DMS79 treated with DMSO at 0.1 percent for 48 hours (cell line): ENCODE measurements at regions not wholly inside any gene's neighbourhood (a gene's known extent, or its start where the extent isn't known, plus 50 kb on each side); places are given as distances from the start of the nearest gene placed in this dataset.

Experiments
- DNase-seq: peaks from one replicate; lab custom pipeline; 2025; lab: John Stamatoyannopoulos, UW

GRCh38 chr3:73296859-73297258, 235.4 kb downstream of the EBLN2 start:
- DNase-seq = no peak

DNA sequence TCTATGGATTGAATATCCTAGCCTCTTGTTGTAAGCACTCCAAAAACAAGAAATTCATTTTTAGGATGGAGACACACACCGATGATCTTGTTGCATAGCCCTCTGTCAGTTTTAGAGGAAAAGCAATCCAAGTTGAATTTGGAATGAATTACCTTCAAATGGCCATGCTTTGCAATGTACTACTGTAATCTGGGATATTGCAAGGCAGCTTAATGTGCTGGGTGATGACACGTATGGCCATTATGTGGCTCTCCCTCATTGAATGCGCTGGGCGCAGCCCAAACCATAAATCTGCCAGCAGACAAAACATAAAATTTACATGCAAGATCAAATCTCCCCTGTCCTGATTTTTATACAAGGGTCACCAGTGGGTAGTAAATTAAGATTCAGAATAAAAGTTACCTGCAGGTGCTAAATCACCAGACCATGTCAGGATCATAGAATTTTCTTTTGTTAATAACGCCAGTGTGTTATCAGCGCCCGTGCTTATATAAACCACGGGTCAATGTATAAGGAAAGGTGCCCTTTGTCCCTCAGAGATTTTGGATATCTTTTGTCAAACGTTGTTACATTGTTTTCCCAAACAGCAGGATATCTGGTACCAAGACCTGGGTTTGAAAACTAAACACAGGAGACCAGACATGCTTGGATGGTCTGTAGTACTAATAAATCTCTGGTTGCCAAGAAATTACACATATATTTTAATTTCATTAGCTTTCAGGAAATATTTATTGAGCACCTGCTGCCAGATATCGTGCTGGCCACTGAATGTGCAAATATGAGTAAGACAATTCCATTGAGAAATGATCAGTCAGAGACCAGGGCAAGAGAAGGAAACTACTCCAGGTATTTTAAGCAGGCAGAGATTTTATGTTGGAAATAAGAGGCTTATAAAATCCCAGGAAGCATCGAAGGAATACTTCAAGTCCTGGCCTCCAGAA, 237.1 kb downstream of the EBLN2 start:
- no peak for DNase-seq

DNA sequence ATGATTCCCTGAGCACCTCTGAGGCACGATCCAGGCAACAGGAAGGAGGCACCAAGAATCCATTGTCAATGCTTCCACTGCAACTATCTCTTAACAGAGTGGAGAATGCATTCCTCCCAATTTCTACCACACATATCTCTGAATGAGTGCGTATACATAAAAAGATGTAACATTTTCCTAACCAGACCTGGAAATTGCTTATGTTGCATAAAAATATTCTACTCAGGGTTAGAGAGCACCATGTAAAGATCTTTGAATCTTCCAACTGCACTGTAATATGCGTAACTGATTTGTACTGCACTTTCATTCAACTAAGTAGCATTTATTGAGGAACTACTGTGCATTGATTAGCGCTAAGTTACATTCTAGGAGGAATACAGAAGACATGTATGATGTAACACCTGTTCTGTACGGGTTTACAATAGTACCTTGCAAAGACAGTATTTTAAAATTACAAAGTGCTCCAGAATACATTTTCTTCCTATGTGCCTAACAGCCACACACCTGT, 237.8 kb downstream of the EBLN2 start:
- DNase-seq = no peak

- DNase-seq = no peak
Measured at GRCh38 chr3:73314151-73314951, 252.9 kb downstream of the EBLN2 start.

DNA sequence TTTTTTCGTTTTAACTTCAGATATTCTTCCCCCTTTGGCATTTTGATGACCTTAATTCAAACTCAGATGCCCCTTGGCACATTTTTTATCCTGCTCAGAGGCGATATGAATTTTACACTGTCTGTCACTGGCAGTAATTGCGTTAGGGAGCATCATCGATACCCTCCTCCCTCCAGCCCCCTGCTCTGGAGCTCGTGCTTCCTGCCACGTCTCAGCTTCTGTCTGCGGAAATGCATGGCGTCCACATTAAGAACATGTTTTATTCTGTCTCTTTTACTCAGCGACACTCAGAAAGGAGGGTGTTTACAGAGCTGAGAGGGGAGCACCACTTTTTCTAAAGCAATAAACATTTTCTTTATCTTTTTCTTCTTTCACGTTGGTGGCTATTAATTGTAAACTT, 254.2 kb downstream of the EBLN2 start:
- no peak for DNase-seq

DNA sequence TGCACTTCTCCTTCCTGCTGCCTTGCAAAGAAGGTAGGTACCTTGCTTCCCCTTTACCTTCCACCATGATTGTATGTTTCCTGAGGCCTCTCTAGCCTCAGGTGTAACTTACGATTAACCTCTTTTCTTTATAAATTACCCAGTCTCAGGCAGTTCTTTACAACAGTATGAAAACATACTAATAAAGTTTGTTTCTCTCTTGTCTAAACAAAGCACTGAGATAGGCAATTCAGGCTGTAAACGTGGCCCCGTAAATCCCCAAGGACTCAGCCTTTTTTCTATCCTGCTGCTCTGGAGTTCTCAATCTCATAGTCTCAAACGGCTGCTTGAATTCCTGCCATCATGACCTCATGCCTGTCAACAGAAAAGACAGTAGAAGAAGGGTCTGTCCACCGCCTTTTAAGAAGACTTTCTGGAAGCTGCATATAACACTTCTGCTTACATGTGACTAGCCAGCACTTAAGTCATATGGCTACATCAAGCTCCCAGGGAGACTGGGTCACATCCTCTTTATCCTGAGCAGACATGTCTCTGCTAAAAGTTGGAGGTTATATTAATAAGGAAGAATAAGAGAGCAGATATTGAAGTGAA, 257.8 kb downstream of the EBLN2 start:
- DNase-seq = no peak

- no peak for DNase-seq
Measured at GRCh38 chr3:73321286-73321999, 260.0 kb downstream of the EBLN2 start.

- no peak for DNase-seq
Measured at GRCh38 chr3:73324203-73325155, 263.0 kb downstream of the EBLN2 start.

GRCh38 chr3:73326396-73326795, 264.9 kb downstream of the EBLN2 start:
- DNase-seq = no peak

GRCh38 chr3:73327052-73327451, 265.6 kb downstream of the EBLN2 start:
- DNase-seq = no peak
